ENCODE measurements at regions not wholly inside any gene's neighbourhood (a gene's known extent, or its start where the extent isn't known, plus 50 kb on each side); places are given as distances from the start of the nearest gene placed in this dataset.
"Not testable (repeated sequence)": the region's sequence is repeated elsewhere in the genome, so short reads cannot be mapped to it uniquely, and the experiment has no call there.

GRCh38 chr4:60366661-60367060 is 833.5 kb upstream of the ADGRL3 start:
- no peak for DNase-seq (ENCODE audit: low spot score)

- DNase-seq (ENCODE audit: low spot score), result no peak
These were observed 831.1 kb upstream of the ADGRL3 start for GRCh38 chr4:60368986-60369385.

GRCh38 chr4:60378010-60378409 is 822.1 kb upstream of the ADGRL3 start:
- no peak for DNase-seq (ENCODE audit: low spot score)

DNA sequence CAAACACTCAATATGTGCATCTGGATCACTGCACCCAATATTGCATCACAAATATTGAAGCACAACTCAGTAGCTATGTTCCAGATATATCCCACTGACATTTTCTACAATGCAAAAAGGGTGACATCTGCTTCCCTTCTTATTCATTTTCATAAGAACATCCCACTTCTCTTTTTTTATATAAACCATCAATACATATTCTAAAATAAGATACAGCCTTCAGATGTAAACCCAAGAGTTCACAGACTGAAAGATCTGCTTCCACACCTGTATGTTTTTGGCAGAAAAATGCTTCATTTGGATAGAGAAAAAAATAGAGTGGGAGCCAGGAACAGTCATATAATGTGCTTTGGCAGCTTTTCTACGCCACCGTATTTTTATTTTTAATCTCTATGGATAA is 815.6 kb upstream of the ADGRL3 start:
- DNase-seq (ENCODE audit: low spot score), result no peak

DNA sequence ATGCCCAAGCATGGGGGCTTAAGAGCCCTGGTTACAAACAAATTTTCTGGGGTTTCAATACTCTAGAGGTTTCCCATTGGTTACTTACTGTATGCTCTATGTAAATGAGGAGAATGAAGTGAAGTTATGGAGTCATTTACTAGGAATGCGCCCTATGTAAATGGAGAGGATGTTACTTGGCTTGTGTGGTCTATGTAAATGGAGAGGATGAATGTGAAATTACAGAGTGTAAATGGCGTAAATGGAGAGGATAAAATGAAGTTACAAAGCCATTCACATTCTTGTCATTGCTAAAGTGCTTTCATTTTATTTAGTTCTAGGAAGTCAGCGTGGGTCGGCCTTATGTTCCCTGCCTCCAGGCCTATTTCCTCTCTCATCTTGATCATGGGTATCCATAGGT is 810.5 kb upstream of the ADGRL3 start:
- DNase-seq (ENCODE audit: low spot score), result no peak

- DNase-seq (ENCODE audit: low spot score), result no peak
These were observed 803.6 kb upstream of the ADGRL3 start for GRCh38 chr4:60396341-60397049.

GRCh38 chr4:60400593-60400992 is 799.5 kb upstream of the ADGRL3 start:
- DNase-seq (ENCODE audit: low spot score), result no peak

DNA sequence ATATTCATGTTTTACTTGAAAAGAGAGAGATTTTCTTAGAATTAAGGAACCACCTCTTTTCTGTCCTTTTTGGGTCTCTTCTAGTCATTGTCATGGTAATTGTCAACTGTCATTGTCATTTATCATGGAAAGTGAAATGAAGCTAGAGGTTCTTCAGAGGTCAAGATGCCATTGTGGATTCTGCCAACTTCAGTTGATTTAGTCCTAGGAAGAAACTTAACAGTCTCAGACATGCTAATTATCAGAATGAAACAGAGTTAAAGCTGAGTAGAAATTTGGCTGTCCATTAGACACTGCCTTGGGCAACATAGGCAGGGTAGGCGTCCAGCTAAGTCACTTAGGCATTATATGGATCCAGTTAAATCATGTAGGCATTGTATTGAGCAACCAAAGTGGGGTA is 796.1 kb upstream of the ADGRL3 start:
- DNase-seq (ENCODE audit: low spot score), result no peak

- DNase-seq (ENCODE audit: low spot score), result no peak
These were observed 777.7 kb upstream of the ADGRL3 start for GRCh38 chr4:60422439-60422838.

DNA sequence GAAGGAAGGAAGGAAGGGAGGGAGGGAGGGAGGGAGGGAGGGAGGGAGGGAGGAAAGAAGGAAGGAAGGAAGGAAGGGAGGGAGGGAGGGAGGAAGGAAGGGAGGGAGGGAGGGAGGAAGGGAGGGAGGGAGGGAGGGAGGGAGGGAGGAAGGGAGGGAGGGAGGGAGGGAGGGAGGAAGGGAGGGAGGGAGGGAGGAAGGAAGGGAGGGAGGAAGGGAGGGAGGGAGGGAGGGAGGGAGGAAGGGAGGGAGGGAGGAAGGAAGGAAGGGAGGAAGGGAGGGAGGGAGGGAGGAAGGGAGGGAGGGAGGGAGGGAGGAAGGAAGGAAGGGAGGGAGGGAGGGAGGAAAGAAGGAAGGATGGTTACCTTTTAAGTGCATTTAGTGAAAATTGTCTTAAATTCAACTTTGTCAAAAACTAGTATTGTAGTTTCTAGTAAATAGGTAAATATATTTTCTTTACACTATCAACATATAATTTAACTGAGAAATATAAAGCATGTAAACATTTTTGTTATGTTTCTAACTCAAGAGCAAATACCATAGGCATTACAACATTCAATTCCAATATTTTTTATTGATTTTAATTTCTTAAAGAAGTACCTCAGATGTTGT is 776.4 kb upstream of the ADGRL3 start:
- not testable (repeated sequence) for DNase-seq (ENCODE audit: low spot score)

DNA sequence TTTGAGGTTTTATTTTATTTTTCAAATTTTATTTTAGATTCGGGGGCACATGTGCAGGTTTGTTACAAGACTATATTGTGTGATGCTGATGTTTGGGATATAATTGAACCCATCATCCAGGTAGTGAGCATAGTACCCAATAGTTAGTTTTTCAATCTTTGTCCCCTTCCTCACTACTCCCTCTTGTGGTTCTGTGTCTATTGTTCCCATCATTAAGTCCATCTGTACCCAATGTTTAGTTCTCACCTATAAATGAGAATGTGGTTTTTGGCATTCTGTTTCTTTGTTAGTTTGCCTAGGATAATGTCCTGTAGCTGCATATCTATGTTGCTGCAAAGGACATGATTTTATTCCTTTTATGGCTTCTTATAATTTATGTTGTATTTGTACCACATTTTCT is 767.2 kb upstream of the ADGRL3 start:
- no peak for DNase-seq (ENCODE audit: low spot score)

GRCh38 chr4:60443068-60443467 is 757.1 kb upstream of the ADGRL3 start:
- DNase-seq (ENCODE audit: low spot score), result no peak

DNA sequence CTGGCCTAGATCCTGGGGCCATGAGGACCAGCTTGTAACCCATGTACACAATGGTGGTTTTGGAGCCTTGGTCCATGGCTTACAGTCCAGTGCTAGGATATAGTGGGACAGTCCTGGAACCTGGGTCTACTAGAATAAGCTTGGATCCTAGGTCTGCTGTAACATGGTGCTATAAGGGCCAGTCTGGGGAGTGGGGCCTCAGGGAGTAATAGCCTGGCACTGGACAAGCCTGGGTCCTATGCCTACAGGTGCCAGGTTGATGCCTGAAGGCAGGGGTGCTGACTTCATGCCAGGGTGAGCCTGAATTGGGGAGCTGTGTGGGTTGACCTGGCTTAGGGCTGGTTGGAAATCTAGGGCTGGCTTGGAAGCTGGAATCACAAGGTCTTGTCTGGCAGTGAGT is 756.3 kb upstream of the ADGRL3 start:
- no peak for DNase-seq (ENCODE audit: low spot score)

DNA sequence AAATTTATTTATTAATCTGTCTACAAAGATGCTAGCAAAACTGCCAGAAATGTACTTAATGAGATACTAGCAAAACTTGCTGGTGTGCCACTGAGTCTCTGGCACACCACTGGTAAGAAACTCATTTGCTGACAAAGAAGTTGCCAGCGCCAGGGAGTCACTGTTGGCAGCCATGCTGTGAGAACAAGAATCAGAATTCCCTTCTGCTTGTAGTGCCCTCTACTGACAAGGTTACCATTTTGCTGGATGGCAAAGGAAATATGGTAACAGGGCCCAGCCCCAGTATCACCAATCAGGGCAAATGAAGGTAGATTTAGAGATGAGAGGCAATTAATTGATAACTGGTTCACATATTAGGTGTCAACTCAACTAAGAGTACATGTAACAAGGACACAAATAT is 750.1 kb upstream of the ADGRL3 start:
- DNase-seq (ENCODE audit: low spot score), result no peak

GRCh38 chr4:60452266-60452665 is 747.9 kb upstream of the ADGRL3 start:
- DNase-seq (ENCODE audit: low spot score), result no peak

- no peak for DNase-seq (ENCODE audit: low spot score)
These were observed 744.7 kb upstream of the ADGRL3 start for GRCh38 chr4:60455380-60455779.

- no peak for DNase-seq (ENCODE audit: low spot score)
These were observed 738.6 kb upstream of the ADGRL3 start for GRCh38 chr4:60461551-60461950.

- DNase-seq (ENCODE audit: low spot score), result peak; percentile 47
These were observed 736.1 kb upstream of the ADGRL3 start for GRCh38 chr4:60463857-60464502.

- no peak for DNase-seq (ENCODE audit: low spot score)
These were observed 717.2 kb upstream of the ADGRL3 start for GRCh38 chr4:60482921-60483351.

DNA sequence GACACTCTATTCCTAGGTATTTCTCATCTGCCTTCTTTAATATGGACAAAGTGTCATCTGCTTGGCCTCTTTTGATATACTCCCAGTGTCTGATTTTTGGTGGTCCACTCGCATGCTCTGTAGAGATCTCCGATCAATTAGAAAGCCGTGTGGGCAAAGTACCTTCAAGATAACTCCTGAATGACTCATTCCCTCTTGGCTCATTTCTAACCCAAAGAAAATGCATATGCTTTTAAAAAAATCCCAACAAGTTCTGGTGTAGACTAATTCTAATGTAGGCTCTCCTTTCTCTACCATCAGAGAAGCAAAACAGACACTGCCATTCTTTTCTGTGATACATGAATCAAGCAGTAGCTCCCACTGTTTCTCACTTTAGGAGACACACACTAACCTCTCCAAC is 714.9 kb upstream of the ADGRL3 start:
- DNase-seq (ENCODE audit: low spot score), result no peak

GRCh38 chr4:60487118-60487761 is 712.9 kb upstream of the ADGRL3 start:
- not testable (repeated sequence) for DNase-seq (ENCODE audit: low spot score)

- peak; percentile 3 for DNase-seq (ENCODE audit: low spot score)
These were observed 699.3 kb upstream of the ADGRL3 start for GRCh38 chr4:60500810-60501209.

DNA sequence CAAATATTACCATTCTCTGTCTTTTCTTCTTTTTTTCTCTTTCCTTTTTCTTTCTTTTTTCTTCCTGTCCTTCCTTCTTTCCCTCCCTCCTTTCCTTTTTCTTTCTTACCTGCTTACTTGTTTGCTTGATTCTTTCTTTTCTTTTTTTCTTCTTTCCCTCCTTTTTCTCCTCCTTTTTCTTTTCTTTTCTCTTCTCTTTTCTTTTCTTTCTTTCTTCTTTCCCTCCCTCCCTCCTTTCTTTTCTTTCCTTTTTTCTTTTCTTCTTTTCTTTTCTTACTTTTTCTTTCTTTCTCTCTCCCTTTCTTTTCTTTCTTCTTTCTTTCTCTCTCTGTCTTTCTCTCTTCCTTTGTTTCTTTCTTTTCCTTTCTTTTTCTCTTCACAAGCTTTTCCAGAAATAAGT is 697.4 kb upstream of the ADGRL3 start:
- DNase-seq (ENCODE audit: low spot score), result no peak

Data from GM03348 (cell line).